HCT116 (cell line): ENCODE measurements at regions not wholly inside any gene's neighbourhood (a gene's known extent, or its start where the extent isn't known, plus 50 kb on each side); places are given as distances from the start of the nearest gene placed in this dataset.

Experiments used
- ATAC-seq: fragments of 200-7000 bp; cut with Tn5 transposase; 2 replicates; pipeline ENCODE4 v1.9.1; 2020; ENCODE audit warnings: mild to moderate bottlenecking, moderate library complexity
- BruUV-seq: library from RNA; stranded (reverse); fragments of 400-500 nt; replicated peaks from 2 replicates; lab custom pipeline; 2021; lab: Mats Ljungman, UMichigan
- CTCF ChIA-PET: fragments of 300-600 bp; sonication (Branson Sonifier 250); formaldehyde crosslinking; loops from one replicate; lab custom pipeline; 2021; ENCODE audit warnings: antibody characterized with exemption; lab: Charles Lee
- POLR2A ChIA-PET: fragments of 300-600, 350-600 bp; sonication (Branson Sonifier 250); formaldehyde crosslinking; loops from one replicate; lab custom pipeline; 2021; ENCODE audit warnings: antibody characterized with exemption; lab: Charles Lee
- RAD21 ChIA-PET, 2 experiments: fragments of 300-600 bp; sonication (Branson Sonifier 250); formaldehyde crosslinking; loops; one replicate each; lab custom pipeline; 2023; ENCODE audit warnings: low total read pairs in 2 of 2; ENCODE audit not compliant: uncharacterized antibody in 2 of 2, unreplicated experiment in 2 of 2, low non-redundant PET in 1 of 2; lab: Charles Lee
- DNase-seq: peaks from one replicate; pipeline ENCODE4 v3.0.0-alpha.2; 2010; ENCODE audit warnings: low read depth, low spot score
- H2AFZ ChIP-seq: fragments of 200-600 bp; shearing (Covaris generic), sonication (generic); 2 replicates; pipeline ENCODE4 v1.6.1; 2017; ENCODE audit warnings: low read depth, mixed run types, mixed read lengths, antibody characterized with exemption, low read length; ENCODE audit not compliant: poor library complexity, severe bottlenecking
- H3K27ac ChIP-seq: 2 replicates; pipeline ENCODE4 v1.5.1; 2012; ENCODE audit warnings: low read depth, low read length
- H3K27me3 ChIP-seq: fragments of 200-600 bp; sonication (generic); 2 replicates; pipeline ENCODE4 v1.6.1; 2016; ENCODE audit warnings: mixed run types, low read length, mixed read lengths; ENCODE audit not compliant: insufficient read depth
- H3K36me3 ChIP-seq, 2 experiments: fragments of 200-500 bp in 1 of 2; fragments of 200-600 bp in 1 of 2; sonication (Bioruptor generic) in 1 of 2; sonication (generic) in 1 of 2; 2 replicates each; pipeline versions ENCODE4 v1.5.1 to v1.6.1; 2014 to 2016; ENCODE audit warnings: low read length in 2 of 2, inconsistent platforms in 1 of 2, mixed read lengths in 1 of 2, mixed run types in 1 of 2; ENCODE audit not compliant: insufficient read depth in 2 of 2, control insufficient read depth in 1 of 2
- H3K4me1 ChIP-seq, 2 experiments: fragments of 200-600 bp in 1 of 2; sonication (generic) in 1 of 2; 2 replicates each; pipeline versions ENCODE4 v1.5.1 to v1.6.1; 2012 to 2017; ENCODE audit warnings: low read length in 2 of 2, inconsistent platforms in 1 of 2, mild to moderate bottlenecking in 1 of 2, mixed read lengths in 1 of 2, mixed run types in 1 of 2, moderate library complexity in 1 of 2; ENCODE audit not compliant: insufficient read depth in 2 of 2, control insufficient read depth in 1 of 2
- H3K4me2 ChIP-seq: fragments of 200-600 bp; sonication (generic); 2 replicates; pipeline ENCODE4 v1.6.1; 2017; ENCODE audit warnings: mixed run types, low read length, mixed read lengths
- H3K4me3 ChIP-seq, 2 experiments: fragments of 200-600 bp in 1 of 2; sonication (generic) in 1 of 2; replicated peaks in 1 of 2; 2 replicates each; pipeline ENCODE4 v1.5.1; 2011 to 2016; ENCODE audit warnings: low read length in 2 of 2, control low read depth in 1 of 2, low read depth in 1 of 2, mild to moderate bottlenecking in 1 of 2, mixed read lengths in 1 of 2, mixed run types in 1 of 2
- H3K79me2 ChIP-seq: fragments of 200-600 bp; sonication (generic); 2 replicates; pipeline ENCODE4 v1.6.1; 2017; ENCODE audit warnings: mild to moderate bottlenecking, mixed run types, low read length, moderate library complexity, mixed read lengths; ENCODE audit not compliant: insufficient read depth
- H3K9ac ChIP-seq: fragments of 200-600 bp; sonication (generic); 2 replicates; pipeline ENCODE4 v1.6.1; 2016; ENCODE audit warnings: low read length, mixed read lengths
- H3K9me2 ChIP-seq: fragments of 200-600 bp; sonication (generic), shearing (Covaris generic); 2 replicates; pipeline ENCODE4 v1.6.1; 2017; ENCODE audit warnings: mixed run types, mild to moderate bottlenecking, moderate library complexity; ENCODE audit not compliant: insufficient read depth
- H3K9me3 ChIP-seq, 2 experiments: fragments of 200-500 bp in 1 of 2; fragments of 200-600 bp in 1 of 2; sonication (Bioruptor generic) in 1 of 2; sonication (generic) in 1 of 2; 2 replicates each; pipeline ENCODE4 v1.6.1; 2014 to 2017; ENCODE audit warnings: low read length in 2 of 2, mixed read lengths in 2 of 2, inconsistent platforms in 1 of 2, low read depth in 1 of 2, mild to moderate bottlenecking in 1 of 2, mixed run types in 1 of 2, moderate library complexity in 1 of 2; ENCODE audit not compliant: control insufficient read depth in 1 of 2, insufficient read depth in 1 of 2
- H4K20me1 ChIP-seq: fragments of 200-600 bp; sonication (generic), shearing (Covaris generic); 2 replicates; pipeline ENCODE4 v1.6.1; 2017; ENCODE audit warnings: mixed run types, mild to moderate bottlenecking, moderate library complexity; ENCODE audit not compliant: insufficient read depth
- CBX3 ChIP-seq: IDR thresholded peaks from 2 replicates; pipeline ENCODE4 v1.6.1; 2012; ENCODE audit warnings: low read depth
- CEBPB ChIP-seq: IDR thresholded peaks from 2 replicates; pipeline ENCODE4 v1.6.1; 2012; ENCODE audit warnings: low read depth
- CTCF ChIP-seq, 3 experiments: fragments of 200-600 bp in 1 of 3; sonication (generic) in 1 of 3; IDR thresholded peaks in 2 of 3; conservative IDR thresholded peaks in 1 of 3; 2 replicates each; pipeline ENCODE4 v1.5.1; 2012 to 2017; ENCODE audit warnings: low read depth in 2 of 3, low read length in 2 of 3, antibody characterized with exemption in 1 of 3, borderline replicate concordance in 1 of 3, control low read depth in 1 of 3, mild to moderate bottlenecking in 1 of 3, mixed read lengths in 1 of 3, mixed run types in 1 of 3, moderate library complexity in 1 of 3; ENCODE audit not compliant: insufficient read depth in 1 of 3
- EGR1 ChIP-seq: IDR thresholded peaks from 2 replicates; pipeline ENCODE4 v1.6.1; 2012; ENCODE audit warnings: low read depth
- EZH2 ChIP-seq: fragments of 200-600 bp; sonication (generic); IDR thresholded peaks from 2 replicates; pipeline ENCODE4 v1.6.1; 2017; ENCODE audit warnings: antibody characterized with exemption, mixed run types
- EZH2phosphoT487 ChIP-seq: fragments of 200-600 bp; IDR thresholded peaks from 2 replicates; pipeline ENCODE4 v1.6.1; 2018; ENCODE audit warnings: antibody characterized with exemption, borderline replicate concordance
- MAX ChIP-seq: IDR thresholded peaks from 2 replicates; pipeline ENCODE4 v1.6.1; 2012
- POLR2A ChIP-seq: IDR thresholded peaks from 2 replicates; pipeline ENCODE4 v1.7.0; 2011; ENCODE audit warnings: borderline replicate concordance; ENCODE audit not compliant: insufficient read depth, insufficient read length; ENCODE audit errors: extremely low read depth
- POLR2AphosphoS5 ChIP-seq: IDR thresholded peaks from 2 replicates; pipeline ENCODE4 v1.6.1; 2011; ENCODE audit warnings: mild to moderate bottlenecking, low read depth, low read length, moderate library complexity
- REST ChIP-seq: IDR thresholded peaks from 2 replicates; pipeline ENCODE4 v1.6.1; 2012; ENCODE audit warnings: low read depth
- SIN3A ChIP-seq: IDR thresholded peaks from 2 replicates; pipeline ENCODE4 v1.6.1; 2012; ENCODE audit warnings: low read depth
- SP1 ChIP-seq: IDR thresholded peaks from 2 replicates; pipeline ENCODE4 v1.6.1; 2012; ENCODE audit warnings: low read depth
- YY1 ChIP-seq: IDR thresholded peaks from 2 replicates; pipeline ENCODE4 v1.6.1; 2011; ENCODE audit warnings: low read length, low read depth, moderate library complexity, mild to moderate bottlenecking; ENCODE audit not compliant: insufficient replicate concordance; ENCODE audit errors: extremely low read depth
- intact Hi-C: fragments of 100-400 bp; cut with micrococcal nuclease; formaldehyde crosslinking; loops from 2 replicates; pipeline ENCODE4 v1.10.0; 2022

- TF ChIP-seq REST = no peak
Observed at GRCh38 chr13:81917810-81918209, 1576.9 kb upstream of the SPRY2 start (continued).

- H2AFZ ChIP-seq = no peak overlapping the region
- no peak overlapping the region for H3K4me3 ChIP-seq
- RAD21 ChIA-PET = no interaction called here
- POLR2A ChIA-PET = no interaction called here
- no TSS peak for BruUV-seq
- H3K4me2 ChIP-seq = no peak overlapping the region
- no peak overlapping the region for H3K9ac ChIP-seq
- TF ChIP-seq SIN3A = no peak
- TF ChIP-seq CTCF (IDR thresholded peaks at IDR 0.05 in 2 of 3, conservative IDR thresholded peaks at IDR 0.05 in 1 of 3; ENCODE audit: borderline replicate concordance in 1 of 3, insufficient read depth in 1 of 3, low read depth in 2 of 3, low read length in 2 of 3) = no peak
- no peak for TF ChIP-seq EZH2
- no peak for TF ChIP-seq POLR2A
- no peak for TF ChIP-seq MAX
- TF ChIP-seq REST = no peak
- TF ChIP-seq POLR2AphosphoS5 = no peak
- no peak for TF ChIP-seq EZH2phosphoT487
- no peak for TF ChIP-seq YY1
- TF ChIP-seq EGR1 = no peak
- no peak for TF ChIP-seq CEBPB
- no peak for TF ChIP-seq SP1
- no peak for TF ChIP-seq CBX3
- intact Hi-C loops = no loop called here
- H3K27me3 ChIP-seq = no peaks in the 10 kb centered on the region
- CTCF ChIA-PET = no interaction called here
- no peaks in the 10 kb centered on the region for H4K20me1 ChIP-seq
- no peaks in the 10 kb centered on the region for H3K36me3 ChIP-seq
- no peak for ATAC-seq
- H3K4me1 ChIP-seq = no peaks in the 10 kb centered on the region
- no peaks in the 10 kb centered on the region for H3K9me3 ChIP-seq
- H3K79me2 ChIP-seq = no peaks in the 10 kb centered on the region
- no peak for DNase-seq
- H3K9me2 ChIP-seq = no peaks in the 10 kb centered on the region
- no peak overlapping the region for H3K27ac ChIP-seq
Observed at GRCh38 chr13:81916461-81916860, 1575.5 kb upstream of the SPRY2 start.
